Activated gamma-delta T cell (primary cell): ENCODE measurements at regions not wholly inside any gene's neighbourhood (a gene's known extent, or its start where the extent isn't known, plus 50 kb on each side); places are given as distances from the start of the nearest gene placed in this dataset.
"Not testable (repeated sequence)": the region's sequence is repeated elsewhere in the genome, so short reads cannot be mapped to it uniquely, and the experiment has no call there.

ENCODE experiments used
- DNase-seq: peaks from one replicate; lab custom pipeline; 2025; lab: John Stamatoyannopoulos, UW

GRCh38 chr4:9505341-9505740 is 61.1 kb downstream of the DEFB131A start:
- not testable (repeated sequence) for DNase-seq

- DNase-seq: not testable (repeated sequence)
Observed at GRCh38 chr4:9506672-9507071, 62.5 kb downstream of the DEFB131A start.

- not testable (repeated sequence) for DNase-seq
Observed at GRCh38 chr4:9512941-9513340, 68.7 kb downstream of the DEFB131A start.

DNA sequence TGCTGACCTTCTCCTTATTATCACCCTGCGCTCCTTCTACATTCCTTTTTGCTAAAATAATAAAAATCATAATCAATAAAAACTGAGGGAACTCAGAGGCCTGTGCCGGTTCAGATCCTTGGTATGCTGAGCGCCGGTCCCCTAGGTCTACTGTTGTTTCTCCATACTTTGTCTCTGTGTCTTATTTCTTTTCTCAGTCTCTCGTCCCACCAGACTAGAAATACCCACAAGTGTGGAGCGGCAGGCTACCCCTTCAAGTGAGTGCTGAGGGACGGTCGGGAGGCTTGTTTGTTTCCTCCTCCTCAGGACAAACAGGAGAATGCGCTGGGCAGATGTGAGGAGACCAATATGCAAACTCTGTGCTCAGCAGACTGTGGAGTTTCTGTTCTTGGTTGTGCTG is 75.4 kb downstream of the DEFB131A start:
- not testable (repeated sequence) for DNase-seq

DNA sequence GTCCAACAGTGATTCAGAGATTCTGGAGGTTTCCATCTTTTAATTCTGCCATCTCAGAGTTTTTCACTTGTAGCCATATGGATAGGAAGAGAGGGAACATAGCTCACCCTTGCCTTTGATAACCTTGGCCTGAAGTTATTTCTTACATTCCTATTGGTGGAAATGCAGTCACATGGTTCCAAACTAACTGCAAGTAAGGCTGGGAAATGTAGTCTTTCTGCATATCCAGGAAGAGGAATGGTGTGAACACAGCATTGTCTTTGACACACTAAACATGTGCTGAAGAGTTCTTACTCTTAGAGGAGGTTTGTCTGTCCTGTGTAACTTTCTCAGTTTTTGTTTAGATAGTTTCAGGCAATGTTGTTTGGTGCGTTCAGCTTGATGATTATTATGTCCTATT is 78.7 kb downstream of the DEFB131A start:
- DNase-seq: not testable (repeated sequence)

DNA sequence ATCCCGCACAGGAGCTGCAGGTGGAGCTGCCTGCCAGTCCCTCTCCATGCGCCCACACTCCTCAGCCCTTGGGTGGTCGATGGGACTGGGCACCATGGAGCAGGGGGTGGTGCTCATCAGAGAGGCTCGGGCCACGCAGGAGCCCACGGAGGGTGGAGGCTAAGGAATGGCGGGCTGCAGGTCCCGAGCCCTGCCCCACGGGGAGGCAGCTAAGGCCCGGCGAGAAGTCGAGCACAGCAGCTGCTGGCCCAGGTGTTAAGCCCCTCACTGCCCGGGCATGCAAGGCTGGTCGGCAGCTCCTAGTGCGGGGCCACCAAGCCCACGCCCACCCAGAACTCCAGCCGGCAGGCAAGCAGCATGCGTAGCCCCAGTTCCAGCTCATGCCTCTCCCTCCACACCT is 80.2 kb downstream of the DEFB131A start:
- DNase-seq: not testable (repeated sequence)

GRCh38 chr4:9532134-9532862 is 88.1 kb downstream of the DEFB131A start:
- peak; percentile 41 for DNase-seq

- DNase-seq: not testable (repeated sequence)
Observed at GRCh38 chr4:9532863-9533192, 88.6 kb downstream of the DEFB131A start.

- not testable (repeated sequence) for DNase-seq
Observed at GRCh38 chr4:9537101-9537500, 92.9 kb downstream of the DEFB131A start.

DNA sequence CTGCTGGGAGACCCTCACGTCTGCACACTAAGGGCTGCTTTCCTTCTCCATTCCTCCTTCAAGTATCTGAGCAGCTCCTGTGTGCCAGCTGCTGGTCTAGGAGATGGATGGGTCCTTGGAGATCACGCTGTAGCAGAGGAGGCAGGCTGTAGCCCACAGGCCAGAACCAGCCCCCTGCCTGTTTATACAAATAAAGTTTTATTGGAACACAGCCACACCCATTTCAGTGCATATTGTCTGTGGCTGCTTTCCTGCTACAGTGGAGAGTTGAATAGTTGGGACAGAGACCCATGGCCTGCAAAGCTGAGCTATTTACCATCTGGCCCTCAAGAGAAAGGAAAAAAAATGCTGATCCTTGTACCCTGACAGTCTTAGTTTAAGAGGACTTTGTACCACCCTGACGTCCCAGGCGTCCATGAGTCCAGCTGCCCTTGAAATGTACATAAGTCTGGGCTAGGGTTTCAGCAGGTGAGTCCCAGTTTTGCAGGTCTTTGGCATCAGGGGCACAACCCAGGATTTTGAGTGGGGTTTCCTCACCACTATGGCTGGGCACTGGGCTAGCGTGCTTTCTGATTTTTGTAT is 95.8 kb downstream of the DEFB131A start:
- not testable (repeated sequence) for DNase-seq

DNA sequence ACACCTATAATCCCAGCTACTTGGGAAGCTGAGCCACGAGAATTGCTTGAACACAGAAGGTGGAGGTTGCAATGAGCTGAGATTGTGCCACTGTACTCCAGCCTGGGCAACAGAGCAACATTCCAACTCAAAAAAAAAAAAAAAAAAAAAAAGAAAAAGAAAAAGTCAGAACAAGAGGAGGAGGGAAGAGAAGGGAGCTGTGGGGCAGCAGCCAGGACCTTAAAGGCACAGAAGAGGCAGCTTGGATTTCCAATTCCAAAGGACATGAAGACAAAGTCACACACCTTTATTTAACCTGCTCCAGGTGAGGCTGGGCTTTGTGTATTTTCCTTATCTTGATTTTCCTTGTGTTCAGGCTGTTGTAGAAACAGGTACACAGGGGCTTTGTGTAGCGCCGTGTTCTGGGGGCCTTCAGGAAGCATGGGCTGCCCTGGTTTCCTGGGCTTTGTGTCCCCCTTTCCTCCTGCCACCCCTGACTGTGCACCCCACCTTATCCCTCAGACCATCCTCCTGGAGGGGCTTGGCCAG is 97.2 kb downstream of the DEFB131A start:
- not testable (repeated sequence) for DNase-seq

DNA sequence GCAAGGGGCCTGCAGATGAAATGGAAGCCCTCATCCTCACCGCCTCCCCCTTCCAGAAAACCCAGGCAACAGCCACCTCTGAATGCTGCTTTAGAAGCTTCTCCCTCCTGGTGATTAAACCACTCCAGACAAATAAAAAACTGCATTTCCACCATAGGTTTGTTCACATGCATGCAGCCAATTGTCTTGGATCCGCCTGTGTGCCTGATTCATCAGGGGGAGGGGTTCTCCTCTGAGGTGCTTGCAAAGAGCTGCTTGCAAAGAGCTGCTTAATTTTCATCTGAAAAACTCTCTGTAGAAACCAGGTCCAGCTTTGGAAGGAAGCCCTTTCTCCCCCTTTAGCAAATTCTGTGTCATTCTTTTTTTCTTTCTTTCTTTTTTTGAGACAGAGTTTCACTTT is 100.6 kb downstream of the DEFB131A start:
- not testable (repeated sequence) for DNase-seq

DNA sequence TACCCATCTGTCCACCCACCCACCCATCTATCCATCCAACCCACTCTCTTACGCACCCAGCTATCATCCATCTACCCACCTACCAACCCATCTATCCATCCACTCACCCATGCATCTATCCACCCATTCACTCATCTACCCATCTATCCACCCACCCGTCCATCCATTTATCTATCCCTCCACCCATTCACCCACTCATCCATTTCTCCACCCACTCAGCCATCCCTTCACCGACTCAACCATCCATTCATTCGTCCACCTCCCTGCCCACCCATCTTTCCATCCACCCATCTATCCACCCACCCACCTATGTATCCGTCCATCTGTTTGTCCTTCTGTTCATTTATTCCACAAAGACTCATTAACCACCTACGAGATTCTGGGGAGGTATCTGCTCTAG is 103.3 kb downstream of the DEFB131A start:
- DNase-seq: not testable (repeated sequence)

DNA sequence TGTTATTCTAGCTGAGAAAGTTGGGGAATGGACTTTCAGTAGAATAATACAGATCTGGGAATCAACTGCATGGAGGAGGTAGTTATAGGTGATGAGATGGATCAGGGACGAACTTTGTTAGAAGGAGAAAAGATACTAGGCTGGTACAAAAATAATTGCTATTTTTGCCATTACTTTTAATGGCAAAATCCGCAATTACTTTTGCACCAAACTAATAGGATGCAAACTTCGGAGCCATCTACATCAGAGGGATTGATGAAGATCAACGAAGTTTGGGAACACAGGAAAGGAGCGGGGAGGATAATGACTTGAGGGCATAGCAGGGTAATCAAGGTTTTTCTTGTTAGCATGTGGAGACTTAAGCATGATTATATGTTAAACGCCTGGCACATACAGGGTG is 111.9 kb downstream of the DEFB131A start:
- not testable (repeated sequence) for DNase-seq

- not testable (repeated sequence) for DNase-seq
Observed at GRCh38 chr4:9577869-9578268, 133.7 kb downstream of the DEFB131A start.

DNA sequence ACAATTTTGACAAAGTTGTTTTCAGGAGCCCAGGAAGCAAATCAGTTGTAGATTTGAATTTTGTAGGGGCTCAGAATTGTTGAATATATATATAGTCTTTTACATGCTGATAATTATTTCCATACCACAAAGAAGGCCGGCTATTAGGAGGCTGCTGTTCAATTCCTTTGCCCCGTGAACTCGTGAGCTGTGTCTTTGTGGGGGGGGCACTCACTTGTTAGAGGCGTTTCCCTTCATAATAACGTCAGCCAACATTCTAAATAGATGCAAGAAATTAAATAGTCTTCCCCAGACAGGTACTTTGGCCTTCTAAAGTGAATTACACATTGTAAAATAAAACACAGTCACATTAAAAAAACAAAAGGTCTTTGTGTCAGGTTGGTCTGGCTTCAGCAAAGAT is 138.7 kb downstream of the DEFB131A start:
- not testable (repeated sequence) for DNase-seq

- no peak for DNase-seq
Observed at GRCh38 chr4:9592010-9592409, 147.8 kb downstream of the DEFB131A start.

DNA sequence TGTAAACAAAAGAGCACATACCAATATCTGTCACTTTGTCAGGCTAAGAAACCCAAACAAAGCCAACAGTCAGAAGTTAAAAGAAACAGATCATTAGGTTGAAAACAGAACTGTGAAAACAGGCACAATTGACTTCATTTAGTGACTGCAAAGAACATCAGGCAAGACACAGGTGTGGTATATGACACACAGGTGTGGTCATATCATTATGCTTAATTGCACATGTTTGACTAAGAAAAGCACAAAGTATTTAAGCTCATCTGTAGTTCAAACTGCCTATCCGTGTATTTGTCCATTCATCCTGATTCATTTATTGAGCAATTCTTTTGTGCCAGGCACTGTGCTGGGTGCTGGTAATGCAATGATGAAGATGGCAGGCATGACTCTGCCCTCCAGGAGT is 150.7 kb downstream of the DEFB131A start:
- DNase-seq: no peak

GRCh38 chr4:9595531-9595930 is 151.3 kb downstream of the DEFB131A start:
- DNase-seq: not testable (repeated sequence)

- no peak for DNase-seq
Observed at GRCh38 chr4:9599266-9599665, 155.1 kb downstream of the DEFB131A start.

- no peak for DNase-seq
Observed at GRCh38 chr4:9600246-9600645, 156.0 kb downstream of the DEFB131A start.

GRCh38 chr4:9602389-9602914 is 158.2 kb downstream of the DEFB131A start:
- no peak for DNase-seq
